Trophoblast cell (in vitro differentiated cells and primary cell): ENCODE measurements at regions not wholly inside any gene's neighbourhood (a gene's known extent, or its start where the extent isn't known, plus 50 kb on each side); places are given as distances from the start of the nearest gene placed in this dataset.
"Not testable (repeated sequence)": the region's sequence is repeated elsewhere in the genome, so short reads cannot be mapped to it uniquely, and the experiment has no call there.

ENCODE experiments used
- DNase-seq, 2 donors: peaks; one replicate each; pipeline ENCODE4 v3.0.0-alpha.2; 2016
- H2AFZ ChIP-seq: 2 replicates; pipeline ENCODE4 v1.6.1; 2013; ENCODE audit warnings: low read length, moderate library complexity, mild to moderate bottlenecking; ENCODE audit not compliant: insufficient read depth, poor library complexity
- H2AK5ac ChIP-seq: 2 replicates; pipeline ENCODE4 v1.6.1; 2013; ENCODE audit warnings: mild to moderate bottlenecking, low read length
- H2BK120ac ChIP-seq: 2 replicates; pipeline ENCODE4 v1.6.1; 2013; ENCODE audit warnings: low read length, mild to moderate bottlenecking, moderate library complexity; ENCODE audit not compliant: insufficient read depth, poor library complexity
- H2BK12ac ChIP-seq: 2 replicates; pipeline ENCODE4 v1.6.1; 2013; ENCODE audit warnings: mild to moderate bottlenecking, low read length, moderate library complexity
- H2BK5ac ChIP-seq: 2 replicates; pipeline ENCODE4 v1.6.1; 2013; ENCODE audit warnings: low read length, low read depth, moderate library complexity, mild to moderate bottlenecking; ENCODE audit not compliant: poor library complexity
- H3K14ac ChIP-seq: 2 replicates; pipeline ENCODE4 v1.6.1; 2013; ENCODE audit warnings: mild to moderate bottlenecking, low read length
- H3K18ac ChIP-seq: 2 replicates; pipeline ENCODE4 v1.6.1; 2013; ENCODE audit warnings: mild to moderate bottlenecking, low read length
- H3K23ac ChIP-seq: 2 replicates; pipeline ENCODE4 v1.6.1; 2013; ENCODE audit warnings: low read length
- H3K27ac ChIP-seq: 2 replicates; pipeline ENCODE4 v1.5.1; 2013; ENCODE audit warnings: low read depth, mild to moderate bottlenecking, inconsistent platforms, low read length, moderate library complexity
- H3K27me3 ChIP-seq: 2 replicates; pipeline ENCODE4 v1.6.1; 2013; ENCODE audit warnings: inconsistent platforms, mild to moderate bottlenecking, low read length, moderate library complexity; ENCODE audit not compliant: insufficient read depth
- H3K36me3 ChIP-seq, 2 experiments: 1 replicate in 1 of 2; 2 replicates in 1 of 2; pipeline ENCODE4 v1.6.1; 2013; ENCODE audit warnings: low read length in 2 of 2, mild to moderate bottlenecking in 2 of 2, moderate library complexity in 1 of 2; ENCODE audit not compliant: insufficient read depth in 2 of 2, control insufficient read depth in 1 of 2
- H3K4ac ChIP-seq: 2 replicates; pipeline ENCODE4 v1.6.1; 2013; ENCODE audit warnings: low read depth, mild to moderate bottlenecking, low read length, moderate library complexity
- H3K4me1 ChIP-seq, 2 experiments: 1 replicate in 1 of 2; 2 replicates in 1 of 2; pipeline ENCODE4 v1.6.1; 2013; ENCODE audit warnings: low read length in 2 of 2, mild to moderate bottlenecking in 2 of 2, moderate library complexity in 1 of 2; ENCODE audit not compliant: insufficient read depth in 2 of 2, control insufficient read depth in 1 of 2
- H3K4me2 ChIP-seq: 2 replicates; pipeline ENCODE4 v1.6.1; 2013; ENCODE audit warnings: inconsistent platforms, mild to moderate bottlenecking, low read length, moderate library complexity
- H3K4me3 ChIP-seq: 2 replicates; pipeline ENCODE4 v1.5.1; 2013; ENCODE audit warnings: mild to moderate bottlenecking, low read depth, low read length, inconsistent platforms
- H3K79me1 ChIP-seq: one replicate; pipeline ENCODE4 v1.6.1; 2013; ENCODE audit warnings: low read length
- H3K79me2 ChIP-seq: 2 replicates; pipeline ENCODE4 v1.6.1; 2013; ENCODE audit warnings: low read length, mild to moderate bottlenecking; ENCODE audit not compliant: control insufficient read depth, insufficient read depth, poor library complexity
- H3K9ac ChIP-seq: 2 replicates; pipeline ENCODE4 v1.6.1; 2013; ENCODE audit warnings: mild to moderate bottlenecking, low read length
- H3K9me3 ChIP-seq: 2 replicates; pipeline ENCODE4 v1.6.1; 2013; ENCODE audit warnings: low read depth, mild to moderate bottlenecking, control low read depth, inconsistent platforms, low read length; ENCODE audit not compliant: insufficient read depth
- H4K12ac ChIP-seq: 2 replicates; pipeline ENCODE4 v1.6.1; 2013; ENCODE audit warnings: low read depth, mild to moderate bottlenecking, low read length, moderate library complexity
- H4K8ac ChIP-seq: 2 replicates; pipeline ENCODE4 v1.6.1; 2013; ENCODE audit warnings: low read depth, mild to moderate bottlenecking, low read length, moderate library complexity
- H4K91ac ChIP-seq: one replicate; pipeline ENCODE4 v1.6.1; 2013; ENCODE audit warnings: low read depth, mild to moderate bottlenecking, low read length, moderate library complexity
- WGBS: extraction: QIAGEN DNeasy Blood & Tissue Kit; methylation state at CpG from one replicate; pipeline ENCODE4 v1.1.7; 2013; ENCODE audit warnings: missing lambda C conversion rate; ENCODE audit not compliant: insufficient read length, insufficient coverage; ENCODE audit errors: extremely low coverage; 5-methylcytosine and 5-hydroxymethylcytosine counted together

DNA sequence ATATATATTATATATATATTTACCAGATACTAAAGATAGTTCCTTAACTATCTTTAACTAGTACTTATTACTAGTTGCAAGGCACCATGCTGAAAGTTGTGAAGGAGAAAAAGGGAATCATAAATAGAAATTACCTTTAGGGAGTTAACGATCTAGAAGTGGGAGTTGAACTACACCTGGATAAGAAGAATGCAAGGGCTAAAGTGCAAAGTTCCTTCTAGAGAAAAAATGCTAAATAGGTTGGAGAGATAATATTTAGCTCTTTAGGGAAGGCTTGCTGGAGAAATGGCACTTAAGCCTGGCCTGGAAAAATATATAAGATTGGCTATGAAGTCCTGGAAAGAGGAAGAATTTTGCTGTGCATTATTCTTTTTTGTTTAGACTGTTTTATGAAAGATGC lies 130.6 kb upstream of the IGSF10 start:
- Histone ChIP-seq H3K4ac (no peak overlapping the region), H2BK12ac (no peak overlapping the region), H3K36me3 (no peaks in the 10 kb centered on the region), H2AFZ (no peak overlapping the region), H3K4me2 (no peak overlapping the region), H3K79me2 (no peaks in the 10 kb centered on the region), H3K4me3 (no peak overlapping the region), H4K91ac (no peak overlapping the region), H2BK120ac (no peak overlapping the region), H2BK5ac (no peak overlapping the region), H3K79me1 (no peaks in the 10 kb centered on the region), H3K9me3 (no peaks in the 10 kb centered on the region), H3K18ac (no peak overlapping the region), H4K8ac (no peak overlapping the region), H3K27me3 (no peaks in the 10 kb centered on the region), H3K4me1 (no peaks in the 10 kb centered on the region), H3K23ac (no peak overlapping the region), H3K14ac (no peak overlapping the region), H4K12ac (no peak overlapping the region), H3K9ac (no peak overlapping the region), H3K27ac (no peak overlapping the region), H2AK5ac (no peak overlapping the region)
- DNase-seq = peak in 1 of 2 donors; percentile 11
- no CpG with 5 or more reads among the region's 1 CpG for WGBS

DNA sequence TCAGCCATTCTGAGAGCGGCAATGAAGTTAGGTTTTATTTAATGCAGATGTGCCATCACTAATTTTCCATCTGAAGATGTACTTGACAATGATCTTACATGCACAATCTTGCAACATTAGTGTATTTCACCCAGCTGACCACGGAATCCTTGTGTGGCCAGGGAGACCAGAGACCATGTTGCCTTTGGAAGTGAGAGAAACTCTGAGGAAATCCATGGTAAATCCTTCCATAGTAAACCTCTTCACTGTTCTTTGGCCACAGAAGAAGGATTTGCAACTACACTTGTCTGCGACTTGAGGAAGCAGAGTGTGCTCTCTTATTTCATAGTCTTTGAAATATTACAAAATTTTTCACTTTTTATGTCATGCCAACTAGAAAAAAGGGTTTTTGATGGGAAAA lies 128.4 kb upstream of the IGSF10 start:
- Histone ChIP-seq H2AFZ (no peak overlapping the region), H3K4me2 (no peak overlapping the region), H3K27me3 (no peaks in the 10 kb centered on the region), H3K23ac (no peak overlapping the region), H4K91ac (no peak overlapping the region), H3K4me1 (no peaks in the 10 kb centered on the region), H3K9me3 (no peaks in the 10 kb centered on the region), H2BK5ac (no peak overlapping the region), H3K14ac (no peak overlapping the region), H3K9ac (no peak overlapping the region), H3K36me3 (no peaks in the 10 kb centered on the region), H2BK12ac (no peak overlapping the region), H2AK5ac (no peak overlapping the region), H4K8ac (no peak overlapping the region), H3K18ac (no peak overlapping the region), H4K12ac (no peak overlapping the region), H3K4ac (no peak overlapping the region), H3K79me1 (no peaks in the 10 kb centered on the region), H2BK120ac (no peak overlapping the region), H3K4me3 (no peak overlapping the region), H3K79me2 (no peaks in the 10 kb centered on the region), H3K27ac (no peak overlapping the region)
- no peak for DNase-seq
- no CpG with 5 or more reads among the region's 3 CpGs for WGBS

DNA sequence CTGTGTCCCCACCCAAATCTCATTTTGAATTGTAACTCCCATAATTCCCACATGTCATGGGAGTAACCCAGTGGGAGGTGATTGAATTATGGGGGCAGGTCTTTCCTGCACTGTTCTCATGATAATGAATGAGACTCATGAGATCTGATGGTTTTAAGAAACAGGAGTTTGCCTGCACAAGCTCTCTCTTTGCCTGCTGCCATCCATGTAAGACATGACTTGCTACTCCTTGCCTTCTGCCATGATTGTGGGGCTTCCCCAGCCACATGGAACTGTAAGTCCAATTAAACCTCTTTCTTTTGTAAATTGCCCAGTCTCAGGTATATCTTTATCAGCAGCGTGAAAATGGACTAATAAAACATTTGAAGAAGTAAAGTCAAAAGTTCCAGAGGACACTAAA lies 126.8 kb upstream of the IGSF10 start:
- not testable (repeated sequence) for H3K79me2 ChIP-seq, H3K4me3 ChIP-seq, H4K12ac ChIP-seq, H2AK5ac ChIP-seq, H4K8ac ChIP-seq, H4K91ac ChIP-seq, H3K4me2 ChIP-seq, H3K14ac ChIP-seq, H3K27ac ChIP-seq, H3K79me1 ChIP-seq, H3K27me3 ChIP-seq, H2BK5ac ChIP-seq, DNase-seq, H3K23ac ChIP-seq, H3K4ac ChIP-seq, H2BK12ac ChIP-seq, H2AFZ ChIP-seq, H2BK120ac ChIP-seq, H3K18ac ChIP-seq, H3K9me3 ChIP-seq, H3K9ac ChIP-seq, H3K4me1 ChIP-seq, H3K36me3 ChIP-seq
- WGBS = no CpG with 5 or more reads among the region's 1 CpG

DNA sequence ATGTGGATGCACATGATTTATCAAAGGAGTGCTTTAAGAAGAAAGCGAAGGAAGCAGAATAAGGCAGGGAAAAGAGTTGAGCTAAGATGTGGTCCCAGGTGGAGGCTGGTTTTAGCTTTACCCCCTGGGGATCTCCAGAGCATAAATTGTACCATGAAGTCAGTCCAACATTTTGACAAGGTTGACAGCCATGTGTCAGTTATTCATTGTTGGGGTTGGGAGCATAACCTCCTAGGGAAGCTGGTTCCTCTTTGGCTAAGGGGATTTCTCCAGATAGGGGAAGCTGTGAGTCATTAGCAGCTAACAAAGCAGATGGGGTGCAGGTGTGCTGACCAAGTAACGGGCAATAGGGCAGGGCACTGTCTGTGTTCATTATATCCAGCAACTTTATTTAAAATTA lies 123.7 kb upstream of the IGSF10 start:
- H3K4me2 ChIP-seq = no peak overlapping the region
- no peaks in the 10 kb centered on the region for H3K4me1 ChIP-seq
- no peak overlapping the region for H2BK12ac ChIP-seq
- no peak overlapping the region for H3K14ac ChIP-seq
- H3K9me3 ChIP-seq = no peaks in the 10 kb centered on the region
- no peak overlapping the region for H3K9ac ChIP-seq
- no peaks in the 10 kb centered on the region for H3K27me3 ChIP-seq
- DNase-seq = no peak
- H4K91ac ChIP-seq = no peak overlapping the region
- H3K23ac ChIP-seq = no peak overlapping the region
- H2AFZ ChIP-seq = no peak overlapping the region
- no peaks in the 10 kb centered on the region for H3K79me1 ChIP-seq
- H4K12ac ChIP-seq = no peak overlapping the region
- H2BK5ac ChIP-seq = no peak overlapping the region
- WGBS = no CpG with 5 or more reads among the region's 2 CpGs
- H3K27ac ChIP-seq = no peak overlapping the region
- H3K4me3 ChIP-seq = no peak overlapping the region
- no peak overlapping the region for H2BK120ac ChIP-seq
- H3K79me2 ChIP-seq = no peaks in the 10 kb centered on the region
- H3K4ac ChIP-seq = no peak overlapping the region
- no peak overlapping the region for H3K18ac ChIP-seq
- H3K36me3 ChIP-seq = no peaks in the 10 kb centered on the region
- no peak overlapping the region for H2AK5ac ChIP-seq
- H4K8ac ChIP-seq = no peak overlapping the region
